A172 (cell line): ENCODE measurements at regions not wholly inside any gene's neighbourhood (a gene's known extent, or its start where the extent isn't known, plus 50 kb on each side); places are given as distances from the start of the nearest gene placed in this dataset.
"Not testable (repeated sequence)": the region's sequence is repeated elsewhere in the genome, so short reads cannot be mapped to it uniquely, and the experiment has no call there.

Experiments
- DNase-seq: peaks from one replicate; pipeline ENCODE4 v3.0.0-alpha.2; 2015; ENCODE audit warnings: low spot score

- no peak for DNase-seq
Measured at GRCh38 chr16:72657164-72657563, 390.8 kb downstream of the ZFHX3 start.

- no peak for DNase-seq
Measured at GRCh38 chr16:72654535-72654934, 393.4 kb downstream of the ZFHX3 start.

- DNase-seq, result no peak
Measured at GRCh38 chr16:72649254-72649944, 398.5 kb downstream of the ZFHX3 start.

DNA sequence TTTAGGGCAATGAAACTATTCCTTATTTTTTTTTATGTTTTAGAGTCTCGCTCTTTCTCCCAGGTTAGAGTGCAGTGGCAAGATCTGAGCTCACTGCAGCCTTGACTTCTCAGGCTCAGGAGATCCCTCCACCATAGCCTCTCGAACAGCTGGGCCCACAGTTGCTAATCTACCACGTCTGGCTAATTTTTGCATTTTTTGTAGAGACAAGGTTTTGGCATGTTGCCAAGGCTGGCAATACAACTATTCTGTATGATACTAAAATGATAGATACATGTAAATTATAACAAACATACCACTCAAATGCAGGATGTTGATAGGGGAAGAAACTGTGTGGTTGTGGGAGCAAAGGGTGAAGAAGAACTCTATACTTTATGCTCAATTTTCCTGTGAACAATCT is 401.3 kb downstream of the ZFHX3 start:
- no peak for DNase-seq

DNA sequence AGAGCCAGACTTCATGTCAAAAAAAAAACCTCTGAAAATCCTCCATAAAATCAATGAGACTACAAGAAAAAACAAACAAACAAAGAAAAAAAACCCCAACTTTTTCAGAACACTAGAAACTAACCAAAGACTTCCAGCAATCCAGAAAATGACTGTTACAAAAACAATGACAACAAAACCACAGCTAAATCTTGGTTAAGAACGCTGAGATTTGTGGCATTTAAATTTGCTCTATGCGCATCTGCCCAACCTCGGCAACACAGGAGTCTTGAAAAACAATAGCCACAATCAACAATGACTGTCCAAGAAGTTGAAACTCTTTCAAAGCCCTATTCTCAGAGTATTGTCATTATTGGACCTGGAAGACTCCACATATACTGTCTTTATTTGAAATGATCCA is 402.4 kb downstream of the ZFHX3 start:
- DNase-seq, result peak; percentile 21

- DNase-seq, result no peak
Measured at GRCh38 chr16:72644911-72645310, 403.0 kb downstream of the ZFHX3 start.

DNA sequence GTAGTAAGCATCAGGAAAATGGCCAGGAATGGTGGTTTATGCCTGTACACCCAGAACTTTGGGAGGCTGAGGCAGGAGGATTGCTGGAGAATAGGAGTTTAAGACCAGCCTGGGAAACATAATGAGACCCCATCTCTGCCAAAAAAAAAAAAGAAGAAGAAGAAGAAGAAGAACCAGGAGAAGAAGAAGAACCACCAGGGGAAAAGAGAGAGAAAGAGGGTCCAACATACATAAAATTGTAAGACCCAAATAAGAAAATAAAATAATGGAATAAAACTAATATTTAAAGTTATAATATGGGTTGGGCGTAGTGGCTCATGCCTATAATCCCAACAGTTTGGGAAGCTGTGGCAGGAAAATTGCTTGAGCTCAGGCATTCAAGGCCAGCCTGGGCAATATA is 408.4 kb downstream of the ZFHX3 start:
- no peak for DNase-seq

DNA sequence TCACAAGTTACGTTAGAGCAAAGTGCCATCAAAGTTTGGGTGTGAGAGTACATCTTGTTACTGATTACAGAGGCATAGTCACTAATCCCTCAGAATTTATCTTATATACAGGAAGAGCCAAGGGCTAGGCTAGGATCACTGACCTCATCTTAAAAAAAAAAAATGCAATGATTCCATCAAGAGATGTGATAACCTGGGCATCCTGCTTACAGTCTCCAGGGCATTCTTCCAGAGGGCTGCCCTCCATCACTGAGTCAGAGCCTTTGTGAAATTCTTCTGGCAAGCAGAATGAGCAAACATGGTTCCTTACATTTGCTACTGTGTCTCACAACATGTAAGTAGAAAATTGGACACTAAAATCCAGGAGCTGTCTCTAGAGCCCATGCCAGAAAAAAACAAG is 410.6 kb downstream of the ZFHX3 start:
- DNase-seq, result peak; percentile 73

GRCh38 chr16:72635694-72636093 is 412.2 kb downstream of the ZFHX3 start:
- DNase-seq, result no peak

GRCh38 chr16:72635104-72635503 is 412.8 kb downstream of the ZFHX3 start:
- DNase-seq, result no peak

DNA sequence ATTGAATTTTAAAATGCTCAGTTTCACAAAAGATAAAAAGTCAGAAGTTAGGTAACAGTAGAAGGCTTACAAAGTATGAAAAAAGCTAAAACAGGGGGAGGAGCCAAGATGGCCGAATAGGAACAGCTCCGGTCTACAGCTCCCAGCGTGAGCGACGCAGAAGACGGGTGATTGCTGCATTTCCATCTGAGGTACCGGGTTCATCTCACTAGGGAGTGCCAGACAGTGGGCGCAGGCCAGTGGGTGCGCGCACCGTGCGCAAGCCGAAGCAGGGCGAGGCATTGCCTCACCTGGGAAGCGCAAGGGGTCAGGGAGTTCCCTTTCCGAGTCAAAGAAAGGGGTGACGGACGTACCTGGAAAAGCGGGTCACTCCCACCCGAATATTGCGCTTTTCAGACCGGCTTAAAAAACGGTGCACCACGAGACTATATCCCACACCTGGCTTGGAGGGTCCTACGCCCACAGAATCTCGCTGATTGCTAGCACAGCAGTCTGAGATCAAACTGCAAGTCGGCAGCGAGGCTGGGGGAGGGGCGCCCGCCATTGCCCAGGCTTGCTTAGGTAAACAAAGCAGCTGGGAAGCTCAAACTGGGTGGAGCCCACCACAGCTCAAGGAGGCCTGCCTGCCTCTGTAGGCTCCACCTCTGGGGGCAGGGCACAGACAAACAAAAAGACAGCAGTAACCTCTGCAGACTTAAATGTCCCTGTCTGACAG is 420.6 kb downstream of the ZFHX3 start:
- DNase-seq, result not testable (repeated sequence)

- DNase-seq, result no peak
Measured at GRCh38 chr16:72626623-72627022, 421.3 kb downstream of the ZFHX3 start.

DNA sequence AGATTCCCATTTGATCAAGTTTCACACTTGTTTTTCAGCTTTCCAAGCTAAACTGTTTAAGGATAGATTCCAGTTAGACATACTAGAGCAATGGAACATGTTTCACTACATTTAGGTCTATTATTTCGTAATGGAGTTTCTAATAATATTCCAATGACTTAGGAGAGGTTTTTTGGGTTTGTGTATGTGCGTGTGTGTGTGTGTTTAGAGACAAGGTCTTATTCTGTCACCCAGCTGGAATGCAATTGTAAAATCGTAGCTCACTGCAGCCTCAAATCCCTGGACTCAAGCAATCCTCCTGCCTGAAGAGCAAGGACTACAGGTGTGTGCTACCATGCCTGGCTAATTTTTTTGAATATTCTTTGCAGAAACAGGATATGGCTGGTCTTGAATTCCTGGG is 426.3 kb downstream of the ZFHX3 start:
- no peak for DNase-seq

- no peak for DNase-seq
Measured at GRCh38 chr16:72620853-72621252, 427.1 kb downstream of the ZFHX3 start.

- no peak for DNase-seq
Measured at GRCh38 chr16:72620348-72620747, 427.6 kb downstream of the ZFHX3 start.

DNA sequence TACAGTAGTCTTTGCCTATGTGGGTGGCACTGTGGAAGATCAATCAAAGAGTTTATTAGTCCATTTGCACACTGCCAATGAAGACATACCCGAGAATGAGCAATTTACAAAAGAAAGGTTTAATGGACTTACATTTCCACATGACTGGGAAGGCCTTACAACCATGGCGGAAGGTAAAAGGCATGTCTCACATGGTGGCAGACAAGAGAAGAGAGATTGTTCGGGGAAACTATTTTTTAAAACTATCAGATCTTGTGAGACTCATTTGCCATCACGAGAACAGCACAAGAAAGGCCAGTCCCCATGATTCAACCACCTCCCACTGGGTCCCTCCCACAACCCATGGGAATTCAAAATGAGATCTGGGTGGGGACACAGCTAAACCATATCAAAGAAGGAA is 432.1 kb downstream of the ZFHX3 start:
- DNase-seq, result no peak

DNA sequence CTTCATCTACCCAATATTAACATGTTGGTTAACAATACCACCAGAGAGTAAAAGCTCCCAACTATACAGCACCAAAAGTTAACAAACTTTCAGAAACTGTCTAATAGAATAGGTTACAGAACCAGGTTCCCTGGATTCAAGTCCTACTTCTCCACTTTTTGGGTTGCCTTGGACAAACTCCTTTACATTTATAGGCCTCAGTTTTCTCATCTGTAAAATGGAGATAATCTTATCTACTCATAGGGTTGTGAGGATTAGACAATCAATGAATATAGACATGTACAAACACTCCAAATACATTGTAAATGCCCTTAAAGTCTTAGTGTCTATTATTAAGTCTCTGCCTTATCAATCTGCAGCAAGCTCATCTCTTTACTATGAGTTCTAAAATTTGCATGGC is 435.2 kb downstream of the ZFHX3 start:
- DNase-seq, result no peak

GRCh38 chr16:72612256-72612655 is 435.7 kb downstream of the ZFHX3 start:
- no peak for DNase-seq

- no peak for DNase-seq
Measured at GRCh38 chr16:72609933-72610332, 438.0 kb upstream of the PMFBP1 start.

GRCh38 chr16:72609066-72609465 is 437.1 kb upstream of the PMFBP1 start:
- DNase-seq, result no peak

DNA sequence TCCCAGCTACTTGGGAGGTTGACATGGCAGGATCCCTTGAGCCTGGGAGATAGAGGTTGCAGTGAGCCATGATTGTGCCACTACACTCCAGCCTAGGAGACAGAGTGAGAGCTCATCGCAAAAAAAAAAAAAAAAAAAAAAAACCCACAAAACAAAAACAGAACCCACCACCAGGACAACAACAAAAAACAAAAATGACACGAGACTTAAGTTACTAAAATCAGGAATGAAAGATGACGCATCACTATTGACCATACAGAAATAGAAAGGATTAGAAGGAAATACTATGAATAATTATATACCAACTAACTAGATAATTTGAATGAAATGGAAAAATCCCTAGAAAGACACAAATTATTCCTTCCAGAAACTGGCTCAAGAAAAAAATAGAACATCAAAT is 432.4 kb upstream of the PMFBP1 start:
- DNase-seq, result no peak

DNA sequence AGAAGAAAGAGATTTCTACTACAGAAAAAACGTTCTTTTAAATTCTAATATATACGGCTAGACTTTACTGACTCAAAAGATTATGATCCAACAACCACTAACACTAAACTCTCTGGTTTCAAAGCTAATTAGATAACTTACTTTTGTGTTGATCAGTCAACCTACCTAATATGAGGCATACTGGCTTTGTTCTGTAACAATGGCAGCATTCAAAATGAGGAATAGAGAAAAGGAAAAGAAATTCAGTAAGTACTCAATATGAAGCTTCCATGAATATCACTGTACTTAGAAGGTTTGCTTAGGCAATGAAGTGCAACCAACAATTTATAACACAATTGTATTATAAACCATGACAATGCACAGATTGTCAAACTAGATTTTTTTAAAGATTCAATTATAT is 430.5 kb upstream of the PMFBP1 start:
- no peak for DNase-seq

GRCh38 chr16:72598696-72599095 is 426.7 kb upstream of the PMFBP1 start:
- no peak for DNase-seq

DNA sequence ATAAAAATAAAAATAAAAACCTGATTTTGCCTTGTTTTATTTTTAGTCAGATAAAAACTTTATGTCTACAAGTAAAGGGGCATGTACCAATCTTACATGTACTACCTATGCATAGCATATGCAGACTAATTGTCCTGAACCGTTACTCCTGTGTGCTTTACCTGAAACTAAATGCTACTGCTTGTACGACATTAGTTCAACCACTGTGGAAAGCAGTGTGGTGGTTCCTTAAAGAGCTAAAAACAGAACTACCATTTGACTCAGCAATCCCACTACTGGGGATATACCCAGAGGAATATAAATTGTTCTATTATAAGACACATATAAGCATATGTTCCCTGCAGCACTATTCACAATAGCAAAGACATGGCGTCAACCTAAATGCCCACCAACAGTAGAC is 426.0 kb upstream of the PMFBP1 start:
- DNase-seq, result no peak
